WTC11 (cell line): ENCODE measurements at regions not wholly inside any gene's neighbourhood (a gene's known extent, or its start where the extent isn't known, plus 50 kb on each side); places are given as distances from the start of the nearest gene placed in this dataset.

Experiments
- ATAC-seq: fragments of 200-7000 bp; cut with Tn5 transposase; 2 replicates; pipeline ENCODE4 v1.10.0; 2021; ENCODE audit warnings: mild to moderate bottlenecking, moderate library complexity
- CTCF ChIA-PET: fragments of 300-600 bp; sonication (Branson Sonifier 250); formaldehyde crosslinking; loops from one replicate; lab custom pipeline; 2021; ENCODE audit warnings: antibody characterized with exemption; lab: Charles Lee
- POLR2A ChIA-PET: fragments of 350-600 bp; sonication (Branson Sonifier 250); formaldehyde crosslinking; loops from one replicate; lab custom pipeline; 2021; ENCODE audit warnings: antibody characterized with exemption; lab: Charles Lee
- DNase-seq: peaks from one replicate; pipeline ENCODE4 v3.0.0; 2021; ENCODE audit warnings: low spot score
- H3K27ac Mint-ChIP-seq: 2 replicates; pipeline ENCODE4 v1.8.0; 2021; ENCODE audit warnings: mixed read lengths
- H3K27me3 Mint-ChIP-seq: 2 replicates; pipeline ENCODE4 v1.8.0; 2021; ENCODE audit warnings: low read depth, mild to moderate bottlenecking, moderate library complexity, mixed read lengths
- H3K36me3 Mint-ChIP-seq: 2 replicates; pipeline ENCODE4 v1.8.0; 2021; ENCODE audit warnings: mixed read lengths
- H3K4me1 Mint-ChIP-seq: 2 replicates; pipeline ENCODE4 v1.8.0; 2022; ENCODE audit warnings: mixed read lengths
- H3K4me3 Mint-ChIP-seq: 2 replicates; pipeline ENCODE4 v1.8.0; 2021; ENCODE audit warnings: mild to moderate bottlenecking, moderate library complexity, mixed read lengths
- H3K9me3 Mint-ChIP-seq: 2 replicates; pipeline ENCODE4 v1.8.0; 2021; ENCODE audit warnings: mixed read lengths
- ATF1 ChIP-seq: sonication (generic); formaldehyde crosslinking; IDR thresholded peaks from 2 replicates; pipeline ENCODE4 v1.8.1; 2023; ENCODE audit warnings: mild to moderate bottlenecking, moderate library complexity, missing genetic modification reagents
- ETV6 ChIP-seq: sonication (generic); formaldehyde crosslinking; IDR thresholded peaks from 2 replicates; pipeline ENCODE4 v1.8.1; 2022; ENCODE audit warnings: mild to moderate bottlenecking, missing genetic modification reagents
- FOXP4 ChIP-seq: sonication (generic); formaldehyde crosslinking; IDR thresholded peaks from 2 replicates; pipeline ENCODE4 v1.8.0; 2022; ENCODE audit warnings: mild to moderate bottlenecking, missing genetic modification reagents
- GRHL2 ChIP-seq: fragments of 250-450 bp; sonication (Bioruptor Pico); IDR thresholded peaks from 2 replicates; pipeline ENCODE4 v1.8.0; 2022; ENCODE audit warnings: mild to moderate bottlenecking, moderate library complexity; ENCODE audit not compliant: insufficient replicate concordance, severe bottlenecking
- GTF2I ChIP-seq: fragments of 250-450 bp; sonication (Bioruptor Pico); conservative IDR thresholded peaks from 2 replicates; pipeline ENCODE4 v1.4.0; 2021; ENCODE audit warnings: mild to moderate bottlenecking
- JAZF1 ChIP-seq: fragments of 250-450 bp; sonication (Bioruptor Pico); IDR thresholded peaks from 2 replicates; pipeline ENCODE4 v1.9.0; 2021; ENCODE audit warnings: moderate library complexity, mild to moderate bottlenecking, inconsistent platforms
- MAX ChIP-seq: sonication (generic); formaldehyde crosslinking; IDR thresholded peaks from 2 replicates; pipeline ENCODE4 v1.8.0; 2022; ENCODE audit warnings: mild to moderate bottlenecking, missing genetic modification reagents
- MLX ChIP-seq: sonication (generic); formaldehyde crosslinking; IDR thresholded peaks from 2 replicates; pipeline ENCODE4 v1.8.1; 2023; ENCODE audit warnings: mild to moderate bottlenecking, missing genetic modification reagents, moderate library complexity
- MYBL2 ChIP-seq: sonication (generic); formaldehyde crosslinking; IDR thresholded peaks from 2 replicates; pipeline ENCODE4 v1.8.1; 2023; ENCODE audit warnings: mild to moderate bottlenecking, moderate library complexity, missing genetic modification reagents
- NFE2L1 ChIP-seq: sonication (generic); formaldehyde crosslinking; IDR thresholded peaks from 2 replicates; pipeline ENCODE4 v1.8.1; 2023; ENCODE audit warnings: missing genetic modification reagents
- SMAD3 ChIP-seq: sonication (generic); formaldehyde crosslinking; IDR thresholded peaks from 2 replicates; pipeline ENCODE4 v1.8.0; 2022; ENCODE audit warnings: missing genetic modification reagents, mild to moderate bottlenecking, borderline replicate concordance
- STAT6 ChIP-seq: sonication (generic); formaldehyde crosslinking; conservative IDR thresholded peaks from 2 replicates; pipeline ENCODE4 v1.8.1; 2023; ENCODE audit warnings: mild to moderate bottlenecking, low read depth, missing genetic modification reagents, moderate library complexity
- TP53 ChIP-seq: sonication (generic); formaldehyde crosslinking; IDR thresholded peaks from 2 replicates; pipeline ENCODE4 v1.8.1; 2023; ENCODE audit warnings: mild to moderate bottlenecking, missing genetic modification reagents
- ZBTB21 ChIP-seq: sonication (generic); formaldehyde crosslinking; IDR thresholded peaks from 2 replicates; pipeline ENCODE4 v1.8.1; 2023; ENCODE audit warnings: mild to moderate bottlenecking, missing genetic modification reagents, borderline replicate concordance
- ZMAT4 ChIP-seq: fragments of 250-450 bp; sonication (Bioruptor Pico); IDR thresholded peaks from 2 replicates; pipeline ENCODE4 v1.9.0; 2021; ENCODE audit warnings: mild to moderate bottlenecking
- ZNF219 ChIP-seq: sonication (generic); formaldehyde crosslinking; IDR thresholded peaks from 2 replicates; pipeline ENCODE4 v1.8.0; 2023; ENCODE audit warnings: missing genetic modification reagents, mild to moderate bottlenecking, borderline replicate concordance
- ZNF263 ChIP-seq: sonication (generic); formaldehyde crosslinking; IDR thresholded peaks from 2 replicates; pipeline ENCODE4 v1.8.1; 2022; ENCODE audit warnings: low read depth, mild to moderate bottlenecking, moderate library complexity, missing genetic modification reagents
- ZNF512 ChIP-seq: sonication (generic); formaldehyde crosslinking; IDR thresholded peaks from 2 replicates; pipeline ENCODE4 v1.8.1; 2022; ENCODE audit warnings: missing genetic modification reagents, borderline replicate concordance
- ZNF532 ChIP-seq: fragments of 250-450 bp; sonication (Bioruptor Pico); IDR thresholded peaks from 2 replicates; pipeline ENCODE4 v1.9.0; 2021; ENCODE audit warnings: mild to moderate bottlenecking, borderline replicate concordance
- ZSCAN18 ChIP-seq: fragments of 250-450 bp; sonication (Bioruptor Pico); IDR thresholded peaks from 2 replicates; pipeline ENCODE4 v2.1.2; 2022; ENCODE audit warnings: mild to moderate bottlenecking, moderate library complexity

GRCh38 chr14:42000450-42000849, 393.8 kb downstream of the LRFN5 start (continued):
- no peak for TF ChIP-seq GRHL2
- no peak for TF ChIP-seq ZMAT4 (CRISPR knock-in tag)
- no peak for TF ChIP-seq ZBTB21 (CRISPR knock-in tag)
- no peak for TF ChIP-seq MYBL2
- no peak for TF ChIP-seq SMAD3 (CRISPR knock-in tag)
- TF ChIP-seq JAZF1 (CRISPR knock-in tag), result no peak
- TF ChIP-seq ZNF263 (CRISPR knock-in tag), result no peak
- TF ChIP-seq ETV6, result no peak
- TF ChIP-seq GTF2I, result no peak
- TF ChIP-seq FOXP4 (CRISPR knock-in tag), result no peak
- no peak for TF ChIP-seq STAT6 (CRISPR knock-in tag)
- TF ChIP-seq ATF1 (CRISPR knock-in tag), result no peak

- Mint-ChIP-seq H3K4me3 (no peak overlapping the region), H3K9me3 (no peaks in the 10 kb centered on the region), H3K27ac (no peak overlapping the region), H3K36me3 (no peaks in the 10 kb centered on the region), H3K4me1 (no peaks in the 10 kb centered on the region), H3K27me3 (no peaks in the 10 kb centered on the region)
- ChIA-PET CTCF (no interaction called here), POLR2A (no interaction called here)
- DNase-seq (no peak), ATAC-seq (no peak)
- TF ChIP-seq MAX (CRISPR knock-in tag) (no peak), NFE2L1 (CRISPR knock-in tag) (no peak), GRHL2 (no peak), ZNF532 (no peak), ZSCAN18 (CRISPR knock-in tag) (no peak), MLX (CRISPR knock-in tag) (no peak), ZNF219 (CRISPR knock-in tag) (no peak), TP53 (CRISPR knock-in tag) (no peak), ZNF512 (CRISPR knock-in tag) (no peak)
Measured at GRCh38 chr14:41993687-41994086, 387.0 kb downstream of the LRFN5 start.
